ENCODE measurements at regions not wholly inside any gene's neighbourhood (a gene's known extent, or its start where the extent isn't known, plus 50 kb on each side); places are given as distances from the start of the nearest gene placed in this dataset.

DNA sequence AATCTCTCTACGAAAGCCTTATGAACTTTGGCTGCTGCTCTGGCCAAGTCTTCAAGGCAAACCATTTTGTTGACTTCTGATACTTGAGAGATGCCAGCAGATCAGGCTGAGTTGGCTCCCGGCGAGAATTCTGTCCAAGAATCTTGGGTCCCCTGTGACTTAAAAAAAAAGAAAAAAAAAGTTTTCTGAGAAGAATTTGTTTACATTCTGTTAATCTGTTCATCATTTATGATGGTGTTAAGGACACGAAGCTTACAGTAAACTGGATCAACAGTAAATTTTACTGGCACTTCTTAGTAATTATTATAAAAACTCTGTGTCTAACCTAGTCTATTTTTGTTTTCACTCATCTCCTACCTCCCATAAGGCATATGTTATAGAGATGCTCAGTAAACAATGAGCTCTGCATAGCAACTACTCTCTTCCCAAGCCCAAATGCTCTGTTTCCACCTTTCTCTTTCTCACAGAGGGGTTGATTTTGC lies 320.9 kb upstream of the RASGRP1 start:
- Histone ChIP-seq H3F3A (ENCODE audit: insufficient read depth) (no peaks in the 10 kb centered on the region), H2AFZ (ENCODE audit: low read depth, low read length, severe bottlenecking) (no peak overlapping the region), H3K9me3 (ENCODE audit: insufficient read depth, low read length) (no peaks in the 10 kb centered on the region), H3K27me3 (ENCODE audit: low read length) (no peaks in the 10 kb centered on the region), H4K20me1 (ENCODE audit: low read depth, low read length) (no peaks in the 10 kb centered on the region), H3K9me2 (replicated peaks; ENCODE audit: insufficient read depth, low read length) (no peaks in the 10 kb centered on the region), H3K4me3 (ENCODE audit: insufficient read depth, low read length, poor library complexity, severe bottlenecking) (no peak overlapping the region), H3K27ac (ENCODE audit: low read depth, low read length) (no peak overlapping the region), H3K4me2 (ENCODE audit: low read depth, low read length, poor library complexity, severe bottlenecking) (no peak overlapping the region), H3K9ac (ENCODE audit: low read length) (no peak overlapping the region), H3K79me2 (ENCODE audit: insufficient read depth, low read length) (no peaks in the 10 kb centered on the region), H3K36me3 (ENCODE audit: low read length) (no peaks in the 10 kb centered on the region)
- TF ChIP-seq, protein P1, sequence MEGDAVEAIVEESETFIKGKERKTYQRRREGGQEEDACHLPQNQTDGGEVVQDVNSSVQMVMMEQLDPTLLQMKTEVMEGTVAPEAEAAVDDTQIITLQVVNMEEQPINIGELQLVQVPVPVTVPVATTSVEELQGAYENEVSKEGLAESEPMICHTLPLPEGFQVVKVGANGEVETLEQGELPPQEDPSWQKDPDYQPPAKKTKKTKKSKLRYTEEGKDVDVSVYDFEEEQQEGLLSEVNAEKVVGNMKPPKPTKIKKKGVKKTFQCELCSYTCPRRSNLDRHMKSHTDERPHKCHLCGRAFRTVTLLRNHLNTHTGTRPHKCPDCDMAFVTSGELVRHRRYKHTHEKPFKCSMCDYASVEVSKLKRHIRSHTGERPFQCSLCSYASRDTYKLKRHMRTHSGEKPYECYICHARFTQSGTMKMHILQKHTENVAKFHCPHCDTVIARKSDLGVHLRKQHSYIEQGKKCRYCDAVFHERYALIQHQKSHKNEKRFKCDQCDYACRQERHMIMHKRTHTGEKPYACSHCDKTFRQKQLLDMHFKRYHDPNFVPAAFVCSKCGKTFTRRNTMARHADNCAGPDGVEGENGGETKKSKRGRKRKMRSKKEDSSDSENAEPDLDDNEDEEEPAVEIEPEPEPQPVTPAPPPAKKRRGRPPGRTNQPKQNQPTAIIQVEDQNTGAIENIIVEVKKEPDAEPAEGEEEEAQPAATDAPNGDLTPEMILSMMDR (IDR thresholded peaks at IDR 0.05; ENCODE audit: insufficient read depth, low read length, poor library complexity, severe bottlenecking): no peak
- no peak for TF ChIP-seq EZH2phosphoT487 (conservative IDR thresholded peaks at IDR 0.05; ENCODE audit: low read length)

DNA sequence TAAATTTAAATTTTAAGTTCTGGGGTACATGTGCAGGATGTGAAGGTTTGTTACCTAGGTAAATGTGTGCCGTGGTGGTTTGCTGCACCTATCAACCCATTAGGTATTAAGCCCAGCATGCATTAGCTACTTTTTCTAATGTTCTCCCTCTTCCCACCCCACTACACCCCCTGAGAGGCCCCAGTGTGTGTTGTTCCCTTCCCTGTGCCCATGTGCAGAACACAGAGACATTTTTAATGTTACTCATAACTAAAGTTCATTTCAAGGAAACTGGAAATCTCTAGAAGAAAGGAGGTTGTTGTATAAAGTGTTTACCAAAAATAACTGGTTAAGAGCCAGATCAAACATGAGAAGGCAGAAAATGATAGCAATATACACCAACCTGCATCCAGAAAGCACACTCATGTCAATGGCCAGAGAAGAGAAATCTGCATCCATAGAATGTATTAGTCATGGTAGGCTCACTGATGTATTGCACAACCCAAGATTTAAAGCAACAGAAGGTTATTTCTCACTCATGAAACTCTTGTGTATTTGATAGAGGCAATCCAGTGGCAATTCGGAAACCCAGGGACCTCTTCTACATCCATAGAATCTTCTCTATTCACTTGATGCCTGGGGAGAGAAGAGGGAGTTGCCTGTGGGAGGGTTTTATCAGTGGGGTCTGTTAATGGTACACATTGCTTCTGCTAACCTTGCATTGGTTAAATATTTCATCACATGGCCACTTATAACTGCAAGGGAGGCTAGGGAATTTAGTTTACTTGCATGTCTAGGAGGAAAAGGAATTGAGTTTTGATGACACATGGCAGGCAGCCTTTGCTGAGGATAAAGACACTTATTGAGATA lies 321.9 kb upstream of the RASGRP1 start:
- Histone ChIP-seq H3K9me3 (ENCODE audit: insufficient read depth, low read length) (no peaks in the 10 kb centered on the region), H3K79me2 (ENCODE audit: insufficient read depth, low read length) (no peaks in the 10 kb centered on the region), H3K4me3 (ENCODE audit: insufficient read depth, low read length, poor library complexity, severe bottlenecking) (no peak overlapping the region), H3K9me2 (replicated peaks; ENCODE audit: insufficient read depth, low read length) (no peaks in the 10 kb centered on the region), H3K9ac (ENCODE audit: low read length) (no peak overlapping the region), H3K36me3 (ENCODE audit: low read length) (no peaks in the 10 kb centered on the region), H3K4me2 (ENCODE audit: low read depth, low read length, poor library complexity, severe bottlenecking) (no peak overlapping the region), H3K27ac (ENCODE audit: low read depth, low read length) (no peak overlapping the region), H4K20me1 (ENCODE audit: low read depth, low read length) (no peaks in the 10 kb centered on the region), H3F3A (ENCODE audit: insufficient read depth) (no peaks in the 10 kb centered on the region), H2AFZ (ENCODE audit: low read depth, low read length, severe bottlenecking) (no peak overlapping the region), H3K27me3 (ENCODE audit: low read length) (no peaks in the 10 kb centered on the region)
- no peak for TF ChIP-seq EZH2phosphoT487 (conservative IDR thresholded peaks at IDR 0.05; ENCODE audit: low read length)
- TF ChIP-seq, protein P1 (IDR thresholded peaks at IDR 0.05; ENCODE audit: insufficient read depth, low read length, poor library complexity, severe bottlenecking): no peak

DNA sequence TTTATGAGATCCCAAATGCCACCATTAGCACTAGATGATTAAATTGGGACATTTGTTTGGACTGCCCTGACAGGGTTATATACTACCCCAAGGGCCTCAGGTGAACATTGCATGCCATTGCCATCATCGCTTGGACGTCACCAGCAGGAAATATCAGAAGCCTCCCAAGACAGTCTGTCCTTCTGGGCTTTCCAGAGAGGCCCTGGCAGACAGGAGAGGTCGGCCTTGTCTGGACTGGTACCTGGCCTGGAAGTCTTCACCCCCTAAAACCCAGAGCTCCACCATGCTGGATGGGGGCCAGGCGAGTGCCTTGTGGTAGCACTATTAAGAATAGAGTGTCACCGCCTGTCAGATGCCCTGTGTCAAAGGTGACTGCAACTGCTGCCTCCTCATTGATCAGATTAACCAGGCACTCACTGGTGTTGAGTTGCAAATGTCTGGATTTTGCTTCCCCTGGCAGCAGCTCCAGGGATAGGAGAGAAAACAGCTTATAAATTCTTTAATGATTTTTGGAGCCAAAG lies 324.1 kb upstream of the RASGRP1 start:
- Histone ChIP-seq H3K9me2 (replicated peaks; ENCODE audit: insufficient read depth, low read length) (no peaks in the 10 kb centered on the region), H3K27ac (ENCODE audit: low read depth, low read length) (no peak overlapping the region), H3F3A (ENCODE audit: insufficient read depth) (no peaks in the 10 kb centered on the region)

More for the DNA sequence above, 324.1 kb upstream of the RASGRP1 start:
- Histone ChIP-seq H3K4me3 (ENCODE audit: insufficient read depth, low read length, poor library complexity, severe bottlenecking) (no peak overlapping the region), H3K9ac (ENCODE audit: low read length) (no peak overlapping the region), H3K79me2 (ENCODE audit: insufficient read depth, low read length) (no peaks in the 10 kb centered on the region), H3K36me3 (ENCODE audit: low read length) (no peaks in the 10 kb centered on the region), H3K4me2 (ENCODE audit: low read depth, low read length, poor library complexity, severe bottlenecking) (no peak overlapping the region), H4K20me1 (ENCODE audit: low read depth, low read length) (no peaks in the 10 kb centered on the region), H3K9me3 (ENCODE audit: insufficient read depth, low read length) (no peaks in the 10 kb centered on the region), H2AFZ (ENCODE audit: low read depth, low read length, severe bottlenecking) (no peak overlapping the region), H3K27me3 (ENCODE audit: low read length) (no peaks in the 10 kb centered on the region)
- TF ChIP-seq EZH2phosphoT487 (conservative IDR thresholded peaks at IDR 0.05; ENCODE audit: low read length): no peak
- TF ChIP-seq, protein P1 (IDR thresholded peaks at IDR 0.05; ENCODE audit: insufficient read depth, low read length, poor library complexity, severe bottlenecking): no peak

All from SU-DHL-6 (cell line).